Activated naive CD4-positive, alpha-beta T cell treated with anti-CD3 and anti-CD28 coated beads, Interleukin-2, amount 50 U/mL, for 24 hours (primary cell): ENCODE measurements at regions not wholly inside any gene's neighbourhood (a gene's known extent, or its start where the extent isn't known, plus 50 kb on each side); places are given as distances from the start of the nearest gene placed in this dataset.

Source experiments
- H3K27ac Mint-ChIP-seq: one replicate; pipeline ENCODE4 v1.8.0; 2021; ENCODE audit warnings: mild to moderate bottlenecking, mixed read lengths
- H3K27me3 Mint-ChIP-seq: one replicate; pipeline ENCODE4 v1.8.0; 2021; ENCODE audit warnings: mixed read lengths
- H3K36me3 Mint-ChIP-seq: one replicate; pipeline ENCODE4 v1.8.0; 2021; ENCODE audit warnings: mixed read lengths
- H3K4me1 Mint-ChIP-seq: one replicate; pipeline ENCODE4 v1.8.0; 2021; ENCODE audit warnings: mixed read lengths
- H3K4me3 Mint-ChIP-seq: one replicate; pipeline ENCODE4 v1.8.0; 2021; ENCODE audit warnings: mild to moderate bottlenecking, mixed read lengths
- H3K9me3 Mint-ChIP-seq: one replicate; pipeline ENCODE4 v1.8.0; 2021; ENCODE audit warnings: mixed read lengths

DNA sequence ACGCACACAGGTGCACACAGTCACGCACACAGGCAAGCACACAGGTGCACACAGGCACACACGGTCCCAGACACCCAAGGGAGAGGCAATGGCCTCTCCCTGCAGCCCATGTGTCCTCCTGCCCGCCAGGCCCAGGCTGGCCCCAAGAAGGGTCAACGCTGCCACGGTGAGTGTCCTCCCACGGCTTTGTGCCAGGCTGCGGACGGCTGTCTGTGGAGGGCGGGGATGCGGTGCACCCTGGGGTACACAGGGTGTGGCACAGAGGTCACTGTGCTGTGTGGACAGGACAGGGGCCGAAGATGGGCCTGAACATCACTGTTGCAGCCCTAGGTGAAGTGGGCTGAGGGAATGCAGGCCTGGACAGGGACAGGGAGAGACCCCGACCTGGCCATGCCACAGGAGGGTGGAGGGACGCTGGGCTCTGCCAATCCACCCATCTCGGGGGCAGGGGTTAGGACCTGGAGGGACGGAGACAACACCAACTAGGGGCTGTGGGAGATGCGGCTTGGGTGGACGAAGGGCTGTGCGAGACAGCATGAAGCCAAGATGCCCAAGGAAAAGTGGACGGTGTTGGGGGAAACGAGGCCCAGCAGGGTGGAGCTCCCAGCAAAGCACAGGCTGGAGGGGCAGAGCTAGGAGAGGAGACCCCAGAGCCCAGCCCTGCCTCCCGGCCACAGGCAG is 523.8 kb downstream of the BRD1 start:
- H3K27ac Mint-ChIP-seq = no peak overlapping the region
- H3K4me1 Mint-ChIP-seq = no peaks in the 10 kb centered on the region
- peaks cover 17% of the 10 kb centered on the region for H3K27me3 Mint-ChIP-seq
- no peaks in the 10 kb centered on the region for H3K36me3 Mint-ChIP-seq
- H3K9me3 Mint-ChIP-seq = no peaks in the 10 kb centered on the region
- no peak overlapping the region for H3K4me3 Mint-ChIP-seq

GRCh38 chr22:49303061-49303735 is 524.5 kb downstream of the BRD1 start:
- Mint-ChIP-seq H3K4me3 (no peak overlapping the region), H3K27ac (no peak overlapping the region), H3K9me3 (no peaks in the 10 kb centered on the region), H3K4me1 (no peaks in the 10 kb centered on the region), H3K36me3 (no peaks in the 10 kb centered on the region), H3K27me3 (peaks cover 14% of the 10 kb centered on the region)

GRCh38 chr22:49302530-49302929 is 525.1 kb downstream of the BRD1 start:
- Mint-ChIP-seq H3K27ac (no peak overlapping the region), H3K4me3 (no peak overlapping the region), H3K9me3 (no peaks in the 10 kb centered on the region), H3K27me3 (peaks cover 11% of the 10 kb centered on the region), H3K4me1 (no peaks in the 10 kb centered on the region), H3K36me3 (no peaks in the 10 kb centered on the region)

DNA sequence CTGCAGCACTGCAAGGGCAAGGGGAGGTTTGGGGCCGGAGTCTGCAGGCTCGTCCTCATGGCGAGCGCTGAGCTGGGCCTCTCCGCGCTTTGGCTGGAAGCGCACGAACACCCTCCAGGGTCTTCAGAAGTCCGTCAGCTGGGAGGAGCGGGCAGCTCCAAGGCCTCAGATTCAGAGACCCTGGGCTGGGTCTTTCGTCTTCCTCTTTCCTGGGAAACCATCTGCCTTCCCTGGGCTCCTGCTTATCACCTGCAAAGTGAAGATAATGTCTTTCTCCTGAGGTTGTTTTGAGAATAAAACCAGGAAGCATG is 525.6 kb downstream of the BRD1 start:
- Mint-ChIP-seq H3K4me3 (no peak overlapping the region), H3K36me3 (no peaks in the 10 kb centered on the region), H3K9me3 (no peaks in the 10 kb centered on the region), H3K27me3 (peaks cover 11% of the 10 kb centered on the region), H3K4me1 (no peaks in the 10 kb centered on the region), H3K27ac (no peak overlapping the region)

- Mint-ChIP-seq H3K27ac (no peak overlapping the region), H3K4me1 (no peaks in the 10 kb centered on the region), H3K36me3 (no peaks in the 10 kb centered on the region), H3K4me3 (no peak overlapping the region), H3K9me3 (no peaks in the 10 kb centered on the region), H3K27me3 (peaks cover 8% of the 10 kb centered on the region)
Observed at GRCh38 chr22:49301398-49302149, 526.1 kb downstream of the BRD1 start.

DNA sequence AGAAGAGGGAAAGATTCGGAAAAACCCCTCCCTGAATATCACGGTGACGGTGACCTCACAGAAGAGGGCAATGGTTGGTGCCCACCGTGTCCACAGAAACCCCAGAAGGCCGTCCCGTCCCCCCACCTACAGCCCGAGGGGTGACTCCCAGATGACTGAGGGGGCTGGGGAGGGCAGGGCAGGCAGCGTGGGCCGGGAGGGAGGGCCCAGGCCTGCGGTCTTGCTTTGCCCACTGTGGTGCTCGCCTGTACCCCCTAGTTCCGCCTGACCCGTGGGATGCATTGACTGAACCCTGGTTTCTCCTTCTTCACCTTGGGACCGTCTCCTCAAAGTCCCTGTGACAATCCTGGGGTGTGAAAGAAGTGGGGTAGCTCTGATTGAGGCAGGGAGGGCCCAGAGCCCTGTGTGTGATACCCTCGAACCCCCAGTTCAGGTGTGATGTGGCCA is 526.7 kb downstream of the BRD1 start:
- Mint-ChIP-seq H3K4me3 (no peak overlapping the region), H3K4me1 (no peaks in the 10 kb centered on the region), H3K27me3 (peaks cover 8% of the 10 kb centered on the region), H3K36me3 (no peaks in the 10 kb centered on the region), H3K27ac (no peak overlapping the region), H3K9me3 (no peaks in the 10 kb centered on the region)

- Mint-ChIP-seq H3K27ac (no peak overlapping the region), H3K36me3 (no peaks in the 10 kb centered on the region), H3K4me3 (no peak overlapping the region), H3K27me3 (peaks cover 7% of the 10 kb centered on the region), H3K9me3 (no peaks in the 10 kb centered on the region), H3K4me1 (no peaks in the 10 kb centered on the region)
Observed at GRCh38 chr22:49300241-49300640, 527.4 kb downstream of the BRD1 start.

- H3K36me3 Mint-ChIP-seq = no peaks in the 10 kb centered on the region
- H3K9me3 Mint-ChIP-seq = no peaks in the 10 kb centered on the region
- no peaks in the 10 kb centered on the region for H3K4me1 Mint-ChIP-seq
- H3K4me3 Mint-ChIP-seq = no peak overlapping the region
- H3K27me3 Mint-ChIP-seq = peaks cover 7% of the 10 kb centered on the region
- H3K27ac Mint-ChIP-seq = no peak overlapping the region
Observed at GRCh38 chr22:49299821-49300231, 527.8 kb downstream of the BRD1 start.

DNA sequence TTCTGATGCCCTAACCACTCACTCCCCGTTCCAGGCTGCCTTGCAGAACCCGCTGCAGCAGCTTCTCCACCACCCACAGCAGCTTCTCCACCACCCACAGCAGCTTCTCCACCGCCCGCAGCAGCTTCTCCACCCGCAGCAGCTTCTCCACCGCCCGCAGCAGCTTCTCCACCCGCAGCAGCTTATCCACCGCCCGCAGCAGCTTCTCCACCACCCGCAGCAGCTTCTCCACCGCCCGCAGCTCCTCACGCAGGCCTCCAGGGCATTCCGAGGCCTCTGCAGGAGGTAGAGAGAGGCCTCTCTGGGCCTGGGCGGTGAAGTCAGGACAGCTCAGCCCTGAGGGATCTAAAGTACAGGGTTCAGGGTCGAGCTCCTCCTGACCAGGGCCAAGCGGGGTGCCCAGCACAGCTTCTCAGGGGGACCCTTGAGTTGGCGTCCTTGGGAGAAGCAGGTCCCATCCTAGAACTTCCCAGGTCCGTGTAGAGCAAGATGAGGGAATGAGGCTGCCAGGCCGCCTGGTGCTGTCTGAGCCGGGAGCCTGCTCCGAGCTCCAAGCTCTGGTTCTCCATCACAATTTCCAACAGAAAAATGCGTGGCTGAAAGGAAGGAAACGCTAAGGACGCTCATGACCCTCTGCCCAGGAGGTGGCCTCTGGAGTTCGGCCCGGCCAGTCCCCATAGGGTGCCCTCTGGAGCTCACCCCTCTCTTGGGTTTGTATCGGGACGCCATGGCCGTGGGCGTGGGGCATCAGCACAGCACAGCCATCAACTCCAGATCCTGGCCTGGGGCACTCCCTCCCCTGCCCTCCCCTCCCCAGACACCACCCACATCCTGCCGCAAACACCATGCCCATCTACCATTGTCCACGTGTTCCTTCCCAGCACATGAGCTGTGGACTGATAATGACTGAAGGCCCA is 528.6 kb downstream of the BRD1 start:
- H3K36me3 Mint-ChIP-seq = no peaks in the 10 kb centered on the region
- H3K4me3 Mint-ChIP-seq = no peak overlapping the region
- H3K27me3 Mint-ChIP-seq = peaks cover 7% of the 10 kb centered on the region
- no peak overlapping the region for H3K27ac Mint-ChIP-seq
- H3K4me1 Mint-ChIP-seq = no peaks in the 10 kb centered on the region
- H3K9me3 Mint-ChIP-seq = no peaks in the 10 kb centered on the region

DNA sequence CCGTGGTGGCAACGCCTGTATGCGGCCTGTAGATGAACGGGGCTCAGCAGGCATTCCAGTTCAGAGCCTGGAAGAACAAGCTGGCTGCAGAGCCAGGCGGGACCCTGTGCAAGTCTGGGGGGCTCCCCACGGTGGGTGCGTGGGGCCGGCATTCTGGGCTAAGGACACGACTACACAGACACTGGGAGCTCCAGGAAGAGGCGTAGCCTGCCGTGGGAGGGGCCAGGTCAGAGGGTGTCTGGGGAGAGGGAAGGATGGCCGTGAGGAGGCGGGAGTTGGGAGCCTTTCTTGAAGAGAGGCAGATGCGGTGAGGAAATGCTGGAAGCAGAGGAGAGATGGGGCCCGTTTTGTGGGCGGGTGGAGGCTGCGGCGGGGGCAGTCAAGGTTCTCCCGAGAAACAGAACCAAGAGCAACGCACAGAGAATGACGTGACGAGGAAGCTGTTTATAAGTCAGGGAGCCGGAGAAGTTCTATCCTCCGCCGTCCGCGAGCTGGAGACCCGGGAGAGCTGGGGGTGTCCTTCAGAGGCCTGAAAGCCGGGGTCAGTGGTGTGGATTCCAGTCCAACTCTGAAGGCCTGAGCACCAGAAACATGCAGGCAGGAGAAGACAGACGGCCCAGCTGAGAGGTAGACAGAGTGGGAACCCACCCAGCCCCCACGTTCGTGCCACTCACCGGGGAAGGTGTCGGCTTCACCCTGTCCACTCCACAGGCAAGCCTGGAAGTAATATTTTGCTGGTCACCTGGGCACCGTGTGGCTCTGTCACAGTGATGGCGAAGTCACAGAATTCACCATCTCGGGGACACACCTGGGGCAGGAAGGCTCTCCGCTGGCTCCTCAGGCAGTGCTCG is 529.6 kb downstream of the BRD1 start:
- Mint-ChIP-seq H3K9me3 (peaks cover 5% of the 10 kb centered on the region), H3K36me3 (no peaks in the 10 kb centered on the region), H3K4me1 (no peaks in the 10 kb centered on the region), H3K4me3 (no peak overlapping the region), H3K27ac (no peak overlapping the region), H3K27me3 (peaks cover 4% of the 10 kb centered on the region)

- H3K36me3 Mint-ChIP-seq = no peaks in the 10 kb centered on the region
- H3K27ac Mint-ChIP-seq = no peak overlapping the region
- no peaks in the 10 kb centered on the region for H3K4me1 Mint-ChIP-seq
- peaks cover 2% of the 10 kb centered on the region for H3K27me3 Mint-ChIP-seq
- H3K4me3 Mint-ChIP-seq = no peak overlapping the region
- H3K9me3 Mint-ChIP-seq = peaks cover 6% of the 10 kb centered on the region
Observed at GRCh38 chr22:49297286-49297870, 530.3 kb downstream of the BRD1 start.

DNA sequence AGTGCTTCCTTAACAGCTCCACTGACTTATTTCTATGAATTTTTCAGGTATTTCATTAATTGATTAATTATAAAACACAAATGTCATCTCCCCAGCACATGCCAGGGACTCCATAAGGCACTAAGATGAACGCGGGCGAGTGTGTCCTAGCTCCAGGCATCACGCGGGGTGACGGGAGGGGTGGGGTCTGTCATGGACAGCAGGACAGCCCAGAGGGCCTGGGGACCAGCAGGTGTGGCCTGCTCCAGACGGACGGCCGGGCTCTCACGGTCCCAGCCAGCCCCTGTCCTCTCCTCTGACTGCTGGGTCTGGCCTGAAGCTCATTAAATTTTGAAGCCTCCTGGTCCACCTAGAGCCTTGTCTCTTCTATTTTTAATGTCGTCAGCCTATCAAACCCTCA is 531.1 kb downstream of the BRD1 start:
- H3K4me1 Mint-ChIP-seq = no peaks in the 10 kb centered on the region
- H3K4me3 Mint-ChIP-seq = no peak overlapping the region
- peaks cover 6% of the 10 kb centered on the region for H3K9me3 Mint-ChIP-seq

DNA sequence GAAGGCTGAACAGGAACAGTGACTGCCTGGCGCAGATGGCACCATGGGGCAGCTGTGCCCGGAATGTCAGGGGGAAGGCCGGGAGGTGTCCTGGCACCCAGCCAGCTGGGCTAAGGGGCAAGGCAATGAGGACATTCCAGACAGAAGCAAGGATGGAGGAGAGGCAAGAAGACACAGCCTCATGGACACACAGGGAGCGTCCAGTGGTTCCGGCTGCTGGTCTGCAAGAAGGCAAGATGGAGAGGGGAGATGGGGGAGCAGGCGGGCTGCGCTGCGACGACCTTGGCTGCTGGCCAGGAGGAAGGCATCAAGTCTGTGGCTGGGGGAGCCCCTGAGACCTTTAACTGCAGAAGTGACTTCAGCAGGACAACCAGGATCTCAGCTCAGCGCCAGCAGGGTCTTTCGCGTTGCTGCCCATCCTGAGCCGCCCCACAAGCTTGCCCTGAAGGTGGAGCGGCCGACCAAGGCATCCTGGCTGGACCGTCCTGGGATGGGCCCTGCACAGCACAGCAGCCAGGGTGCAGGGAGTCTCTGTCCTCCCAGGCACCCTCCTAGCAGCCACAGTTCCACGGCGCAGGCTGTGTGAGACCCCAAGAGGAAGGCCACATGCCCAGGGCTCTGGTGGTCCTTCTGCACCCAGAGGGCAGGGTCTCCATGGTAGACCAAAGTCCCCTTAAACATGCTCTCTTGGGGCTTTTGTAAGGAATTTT is 531.7 kb downstream of the BRD1 start:
- Mint-ChIP-seq H3K4me3 (no peak overlapping the region), H3K36me3 (no peaks in the 10 kb centered on the region), H3K27me3 (peaks cover 2% of the 10 kb centered on the region), H3K9me3 (peaks cover 6% of the 10 kb centered on the region), H3K27ac (no peak overlapping the region), H3K4me1 (no peaks in the 10 kb centered on the region)

More for the DNA sequence above, 531.1 kb downstream of the BRD1 start:
- Mint-ChIP-seq H3K27me3 (peaks cover 2% of the 10 kb centered on the region), H3K36me3 (no peaks in the 10 kb centered on the region), H3K27ac (no peak overlapping the region)

GRCh38 chr22:49295465-49295743 is 532.3 kb downstream of the BRD1 start:
- H3K4me1 Mint-ChIP-seq = no peaks in the 10 kb centered on the region
- H3K27ac Mint-ChIP-seq = no peak overlapping the region
- H3K36me3 Mint-ChIP-seq = no peaks in the 10 kb centered on the region
- no peak overlapping the region for H3K4me3 Mint-ChIP-seq
- peaks cover 6% of the 10 kb centered on the region for H3K9me3 Mint-ChIP-seq
- H3K27me3 Mint-ChIP-seq = peaks cover 2% of the 10 kb centered on the region
